UCSD-AML1 (cell line): ENCODE measurements at regions not wholly inside any gene's neighbourhood (a gene's known extent, or its start where the extent isn't known, plus 50 kb on each side); places are given as distances from the start of the nearest gene placed in this dataset.
"Not testable (repeated sequence)": the region's sequence is repeated elsewhere in the genome, so short reads cannot be mapped to it uniquely, and the experiment has no call there.

Experiments
- DNase-seq: peaks from one replicate; lab custom pipeline; 2025; ENCODE audit not compliant: unreplicated experiment; lab: John Stamatoyannopoulos, UW

GRCh38 chrX:13478740-13479451 is 90.5 kb upstream of the EGFL6 start:
- DNase-seq: no peak

- no peak for DNase-seq
These were observed 93.0 kb upstream of the EGFL6 start for GRCh38 chrX:13476384-13476783.

- DNase-seq: no peak
These were observed 95.3 kb upstream of the EGFL6 start for GRCh38 chrX:13474164-13474516.

DNA sequence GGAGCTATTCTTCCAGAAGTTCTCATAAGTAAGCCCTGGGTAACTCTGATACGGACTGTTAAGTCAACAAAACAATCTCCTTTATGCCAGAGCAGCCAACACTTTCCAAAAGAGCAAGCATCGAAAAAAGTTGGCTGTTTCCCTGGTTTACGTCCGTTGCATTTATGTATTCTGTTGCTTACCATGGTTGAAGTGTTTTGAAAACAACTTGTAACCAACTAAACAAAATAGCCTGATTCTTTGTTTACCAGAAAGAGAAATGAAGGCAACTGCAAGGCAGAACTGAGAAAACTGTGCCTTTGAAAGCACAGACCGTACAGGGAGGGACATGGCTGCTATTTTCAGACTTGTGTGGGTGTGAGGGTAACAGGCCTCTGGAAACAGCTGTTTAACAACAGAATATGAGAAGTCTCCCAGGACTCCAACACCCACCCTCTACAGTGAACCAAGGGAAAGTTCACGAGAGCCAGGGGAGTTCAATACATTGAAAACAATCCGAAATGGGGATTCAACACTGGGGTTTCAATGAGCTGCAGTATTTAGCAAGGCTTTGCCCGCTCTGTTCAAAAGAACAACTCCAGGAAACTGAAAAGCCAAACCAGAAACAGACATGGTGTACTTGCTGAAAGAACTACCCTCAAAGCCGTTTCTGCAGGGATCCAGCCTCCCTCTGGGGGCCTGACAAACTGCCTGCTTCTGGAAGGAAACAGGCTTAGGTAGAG is 95.8 kb upstream of the EGFL6 start:
- DNase-seq: no peak

DNA sequence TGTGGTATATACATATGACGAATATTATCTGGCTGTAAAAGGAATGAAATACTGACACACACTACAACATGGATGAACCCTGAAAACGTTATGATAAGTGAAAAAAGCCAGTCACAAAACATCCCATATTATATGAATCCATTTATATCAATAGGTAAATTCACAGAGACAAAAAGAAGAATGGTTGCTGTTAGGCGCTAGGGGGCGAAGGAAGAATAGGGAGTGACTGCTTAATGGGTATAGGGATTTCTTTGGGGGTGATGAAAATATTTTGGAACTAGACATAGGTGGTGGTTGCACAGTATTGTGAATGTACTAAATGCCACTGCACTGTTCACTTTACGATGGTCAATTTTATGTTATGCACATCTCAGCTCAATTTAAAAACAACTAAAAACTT is 96.4 kb upstream of the EGFL6 start:
- no peak for DNase-seq

- no peak for DNase-seq
These were observed 98.1 kb upstream of the EGFL6 start for GRCh38 chrX:13471269-13471668.

GRCh38 chrX:13470685-13470977 is 98.8 kb upstream of the EGFL6 start:
- no peak for DNase-seq

- DNase-seq: no peak
These were observed 99.3 kb upstream of the EGFL6 start for GRCh38 chrX:13469963-13470684.

- DNase-seq: no peak
These were observed 101.3 kb upstream of the EGFL6 start for GRCh38 chrX:13468096-13468495.

- DNase-seq: no peak
These were observed 102.2 kb upstream of the EGFL6 start for GRCh38 chrX:13467243-13467642.

- DNase-seq: no peak
These were observed 104.7 kb upstream of the EGFL6 start for GRCh38 chrX:13464599-13465275.

- DNase-seq: peak; percentile 21
These were observed 105.8 kb upstream of the EGFL6 start for GRCh38 chrX:13463608-13464007.

DNA sequence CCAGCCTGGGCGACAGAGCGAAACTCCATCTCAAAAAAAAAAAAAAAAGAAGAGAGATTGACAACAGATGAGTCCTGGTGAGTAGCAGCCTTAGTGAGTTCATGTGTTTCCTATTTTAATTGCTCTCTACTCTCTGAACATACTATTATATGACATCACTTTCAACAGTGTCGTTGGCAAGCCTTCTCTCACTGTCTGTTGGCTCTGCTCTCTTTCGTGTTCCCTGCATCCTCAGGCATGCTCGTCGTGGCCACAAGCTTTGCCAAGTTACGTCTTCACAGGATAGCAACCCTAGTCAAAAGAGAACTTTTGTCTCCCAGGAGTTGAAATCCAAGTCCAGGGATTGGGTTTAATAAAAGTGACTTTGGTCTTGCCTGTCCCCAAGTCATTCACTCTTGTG is 117.1 kb upstream of the EGFL6 start:
- DNase-seq: no peak

GRCh38 chrX:13449441-13449840 is 120.0 kb upstream of the EGFL6 start:
- no peak for DNase-seq

DNA sequence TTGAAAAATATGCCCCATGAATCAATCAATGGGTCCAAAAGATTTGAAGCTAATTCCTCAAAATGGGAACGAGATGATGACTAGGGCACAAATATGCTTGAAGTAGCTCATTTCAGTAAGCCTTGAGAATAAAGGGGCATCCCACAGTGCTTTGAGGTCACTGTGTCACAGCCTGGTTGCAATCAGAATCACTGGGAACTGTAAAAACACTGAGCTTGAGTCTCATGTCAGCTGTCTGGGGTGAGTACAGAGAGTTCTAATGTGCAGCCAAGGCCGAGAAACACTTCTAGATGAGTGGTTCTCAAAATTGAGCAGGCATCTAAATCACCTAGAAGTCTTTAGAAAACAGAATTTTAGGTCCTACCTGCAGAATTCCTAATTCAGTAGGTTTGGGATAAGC is 120.5 kb upstream of the EGFL6 start:
- DNase-seq: no peak

- DNase-seq: not testable (repeated sequence)
These were observed 121.8 kb upstream of the ATXN3L start for GRCh38 chrX:13441608-13442007.

- no peak for DNase-seq
These were observed 120.3 kb upstream of the ATXN3L start for GRCh38 chrX:13440176-13440575.

- no peak for DNase-seq
These were observed 113.4 kb upstream of the ATXN3L start for GRCh38 chrX:13433298-13433605.

DNA sequence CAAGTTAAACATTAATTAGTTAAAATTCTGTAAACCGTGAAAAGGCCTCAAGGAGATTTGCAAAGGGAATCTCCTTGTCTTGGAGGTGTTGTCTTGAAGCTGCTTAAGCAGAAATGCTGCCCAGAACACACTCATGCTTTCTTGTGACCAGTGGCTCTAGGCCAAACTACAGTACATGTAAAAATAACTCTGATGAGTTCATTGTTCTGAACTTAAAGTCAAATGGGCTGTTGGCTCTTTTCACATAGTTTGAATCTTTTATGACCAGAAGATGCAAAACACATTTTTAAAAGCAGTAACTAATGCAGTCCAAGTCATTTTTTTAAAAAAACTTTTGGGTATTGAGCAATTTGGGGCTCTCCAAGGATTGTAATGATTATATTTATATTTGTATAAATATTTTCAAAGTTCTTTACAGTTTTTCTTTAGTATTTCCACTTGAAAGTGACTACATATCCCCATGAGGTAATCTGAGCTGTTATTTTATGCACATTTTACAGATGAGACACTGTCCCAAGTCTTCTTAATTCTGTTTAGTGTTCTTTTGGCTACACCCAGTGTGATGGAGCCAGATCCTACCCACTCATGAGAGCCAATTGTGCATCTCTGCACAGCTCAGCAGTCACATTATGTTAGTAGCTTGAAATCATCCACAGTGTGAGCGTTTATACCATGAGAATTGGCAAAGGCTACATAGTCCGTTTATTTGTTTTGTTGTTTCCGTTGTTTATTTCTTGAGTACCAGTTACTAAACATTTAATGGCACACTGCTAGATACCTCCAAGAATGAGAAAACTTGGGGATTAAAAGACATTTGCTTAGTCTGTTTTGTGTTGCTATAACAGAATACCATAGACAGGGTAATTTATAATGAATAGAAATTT is 112.8 kb upstream of the ATXN3L start:
- no peak for DNase-seq

GRCh38 chrX:13430136-13430827 is 110.4 kb upstream of the ATXN3L start:
- no peak for DNase-seq
